ENCODE measurements at regions not wholly inside any gene's neighbourhood (a gene's known extent, or its start where the extent isn't known, plus 50 kb on each side); places are given as distances from the start of the nearest gene placed in this dataset.

DNA sequence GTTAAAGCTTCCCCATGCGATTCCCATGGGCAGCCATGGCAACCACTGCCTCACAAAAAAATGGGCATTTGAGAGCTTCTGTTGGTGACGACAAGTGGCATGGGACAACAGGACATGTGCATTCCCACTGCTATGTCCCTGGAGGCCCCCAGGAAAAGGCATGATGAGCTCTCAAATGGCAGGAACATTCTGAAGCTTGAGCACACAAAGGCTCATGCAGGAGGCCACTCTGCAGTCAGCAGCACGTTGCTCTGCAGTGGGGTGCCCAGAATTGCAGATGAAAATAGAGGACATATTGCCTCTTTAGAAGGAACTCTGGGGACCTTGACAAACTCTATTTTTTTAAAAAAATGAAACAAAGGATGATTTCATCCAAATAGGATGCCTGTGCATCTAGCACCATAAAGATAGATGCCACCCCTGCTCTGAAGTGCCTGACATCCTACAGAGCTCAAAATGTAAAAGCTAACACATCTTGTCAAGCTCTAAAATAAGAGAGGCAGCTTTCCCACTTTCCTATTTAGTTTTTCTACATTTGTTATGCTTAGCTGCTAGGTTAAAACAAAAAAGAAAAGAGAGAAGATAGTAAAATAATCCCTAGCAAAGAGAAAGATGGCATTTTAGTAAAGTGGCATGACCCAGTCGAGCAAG is 277.6 kb upstream of the ZC3H12C start:
- DNase-seq, result no peak

DNA sequence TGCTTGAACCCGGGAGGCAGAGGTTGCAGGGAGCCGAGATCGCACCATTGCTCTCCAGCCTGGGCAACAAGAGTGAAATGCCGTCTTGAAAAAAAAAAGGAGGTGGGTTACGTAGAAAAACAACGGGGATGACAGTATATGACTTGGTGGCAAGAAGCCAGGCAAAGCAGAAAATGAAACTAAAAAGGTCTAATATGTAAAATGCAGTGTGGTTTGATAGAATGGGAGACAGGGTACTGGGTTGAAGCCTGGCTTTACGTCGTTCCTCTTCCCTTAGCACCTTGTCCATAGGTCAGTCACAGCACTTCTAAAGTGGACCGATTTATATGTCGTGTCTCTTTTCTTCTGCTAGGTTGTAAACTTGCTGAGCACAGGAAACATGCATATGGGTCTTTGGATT is 274.9 kb upstream of the ZC3H12C start:
- DNase-seq, result no peak

DNA sequence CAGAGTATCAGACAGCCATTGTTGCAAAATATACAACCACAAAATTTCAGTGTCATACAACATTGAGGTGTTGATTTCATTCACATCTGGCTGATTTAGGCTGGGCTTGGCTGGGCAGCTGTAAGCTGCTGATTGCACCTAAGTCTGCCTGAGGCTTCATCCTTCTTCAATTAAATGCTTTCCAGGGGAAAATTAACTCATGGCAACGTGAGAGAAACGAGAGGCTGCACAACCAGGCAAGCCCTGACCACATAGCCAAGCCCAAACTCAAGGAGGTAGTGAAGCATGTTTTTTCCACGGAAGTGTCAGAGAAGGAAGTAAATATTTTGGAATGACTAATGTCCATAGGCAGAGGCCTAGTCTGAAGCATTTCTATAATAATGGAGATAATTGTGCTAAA is 273.8 kb upstream of the ZC3H12C start:
- no peak for DNase-seq

DNA sequence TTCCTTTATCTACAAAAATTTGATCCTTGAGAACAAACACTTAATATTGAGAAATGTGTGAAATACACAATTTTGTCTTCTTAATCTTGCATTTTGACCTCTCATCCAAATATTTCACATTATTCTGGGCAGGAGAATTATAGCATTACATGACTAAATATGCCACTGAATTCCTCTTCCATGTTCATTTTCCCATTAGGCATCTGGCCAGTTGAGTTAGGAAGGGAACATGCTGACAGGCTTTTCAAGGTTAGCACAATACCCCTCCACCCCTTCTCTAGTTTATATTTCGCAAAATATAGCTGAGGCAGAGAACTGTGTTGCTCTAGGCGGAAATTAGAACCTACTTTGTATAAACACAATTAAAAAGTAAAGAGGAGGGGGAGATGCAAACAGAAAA is 271.7 kb upstream of the ZC3H12C start:
- DNase-seq, result no peak

DNA sequence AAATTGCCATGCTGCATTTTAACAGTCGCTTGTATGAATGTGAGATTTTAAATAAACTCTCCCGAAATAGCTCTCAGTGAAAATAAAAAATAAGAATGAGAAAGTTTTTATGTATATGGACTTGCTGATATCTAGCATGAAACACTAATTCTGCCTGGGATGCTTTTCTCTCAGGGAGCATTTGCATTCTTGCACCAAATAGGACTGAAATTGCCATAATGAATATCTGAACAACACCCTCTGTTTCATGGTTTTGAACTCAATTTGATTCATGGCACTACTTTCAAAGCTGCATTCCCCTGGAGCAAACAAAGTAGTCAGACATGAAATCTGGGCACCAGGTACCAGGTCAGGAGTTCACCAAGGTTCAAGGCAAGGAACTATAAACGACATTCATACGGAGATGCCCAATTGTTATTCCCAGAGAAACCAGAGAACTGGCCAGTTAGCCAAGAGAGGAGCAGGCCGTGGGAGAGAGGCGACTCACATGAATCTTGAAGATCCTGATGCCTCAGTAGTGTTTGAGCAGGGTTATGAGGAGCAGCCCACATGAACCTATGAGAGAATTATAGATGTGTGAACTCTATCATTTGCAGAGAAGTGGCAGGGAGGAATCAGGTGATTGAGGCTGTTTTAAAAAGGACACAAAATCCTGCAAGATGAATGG is 270.6 kb upstream of the ZC3H12C start:
- DNase-seq, result no peak

DNA sequence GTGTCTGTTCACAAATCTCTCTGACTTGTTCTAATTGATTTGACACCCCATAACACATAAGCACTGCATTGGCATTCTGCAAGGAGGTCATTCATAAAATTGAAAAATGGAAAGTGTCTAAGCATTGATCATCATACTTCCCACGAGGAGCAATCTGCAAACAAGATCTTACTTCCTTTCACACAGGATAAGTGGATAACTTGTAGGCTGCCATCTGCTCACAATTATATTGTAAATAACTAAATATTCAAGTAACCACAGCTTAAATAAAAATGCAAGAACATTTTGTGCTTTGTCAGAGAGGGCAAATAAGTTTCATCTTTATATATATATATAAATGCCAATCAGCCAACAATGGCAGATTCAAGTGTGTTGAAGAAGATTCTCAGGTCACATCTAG is 264.8 kb upstream of the ZC3H12C start:
- no peak for DNase-seq

DNA sequence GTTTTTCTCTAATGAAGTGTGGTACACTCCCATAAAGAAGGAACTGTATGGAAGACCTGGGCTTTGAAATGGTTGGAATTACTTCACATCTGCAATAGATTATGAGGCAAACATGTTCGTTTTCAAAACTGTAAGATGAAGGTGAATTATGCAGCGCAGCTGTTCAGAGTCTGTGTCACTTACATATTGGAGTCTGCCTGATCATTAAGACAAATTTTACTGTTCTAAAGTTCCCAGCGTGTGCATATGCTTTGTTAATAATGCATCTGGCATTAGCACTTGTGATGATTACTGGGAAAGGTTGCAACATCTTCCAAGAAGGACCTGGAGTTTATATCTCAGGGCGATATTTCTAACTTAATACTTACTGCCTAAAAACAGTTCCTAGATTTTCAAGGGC is 255.2 kb upstream of the ZC3H12C start:
- no peak for DNase-seq

DNA sequence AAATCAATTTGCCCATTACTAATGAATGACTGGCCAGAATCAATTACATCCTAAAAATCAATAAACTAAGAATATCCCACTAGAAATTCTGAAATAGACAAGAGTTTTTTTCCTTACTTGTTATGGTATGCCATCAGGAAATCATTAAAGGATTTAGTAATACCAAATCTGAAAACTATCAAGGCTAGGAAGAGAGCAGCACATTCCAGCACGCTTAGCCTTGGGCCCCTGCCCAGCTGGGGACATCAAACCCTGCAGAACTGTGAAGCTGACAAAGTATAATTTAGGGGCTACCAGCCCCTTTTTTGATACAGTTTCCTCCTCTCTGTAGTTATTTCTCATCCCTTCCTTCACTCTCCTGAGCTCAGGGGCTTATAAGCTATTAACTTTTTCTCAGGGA is 247.8 kb upstream of the ZC3H12C start:
- no peak for DNase-seq

DNA sequence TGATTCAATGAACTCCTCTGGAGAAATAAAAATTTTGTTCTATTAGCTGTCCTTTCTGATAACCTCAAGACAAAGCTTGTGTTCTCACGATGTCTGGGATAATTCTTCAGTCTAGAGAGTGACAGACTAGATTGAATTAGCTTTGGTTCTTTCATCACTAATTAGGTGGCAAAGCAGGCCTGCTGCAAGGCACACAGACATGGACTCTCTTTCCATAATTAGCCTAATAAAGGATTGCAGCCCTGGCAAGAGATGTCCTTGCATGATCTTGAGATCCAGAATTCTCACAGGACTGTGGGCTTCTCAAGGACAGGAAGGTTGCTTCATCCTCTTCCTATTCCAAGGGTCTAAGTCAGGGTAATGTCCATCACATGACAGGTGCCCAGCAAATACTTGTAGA is 245.6 kb upstream of the ZC3H12C start:
- DNase-seq, result no peak

DNA sequence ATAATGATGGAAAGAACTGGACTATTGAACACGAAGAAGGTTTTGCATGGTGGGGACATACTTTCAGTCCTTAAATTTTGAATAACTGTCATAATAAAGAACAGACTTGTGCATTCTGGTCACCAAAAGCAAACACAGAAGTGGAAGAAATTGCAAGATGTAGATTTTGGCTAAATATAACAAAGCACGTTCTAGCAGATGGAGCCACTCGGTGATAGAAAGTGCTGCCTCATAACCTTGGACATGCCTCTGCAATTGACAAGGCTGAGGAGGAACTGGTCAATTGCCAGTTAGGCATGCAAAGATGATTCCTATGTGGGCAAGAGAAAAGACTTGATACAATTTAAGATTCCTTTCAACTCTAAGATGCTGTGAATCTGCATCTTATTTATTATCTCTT is 244.1 kb upstream of the ZC3H12C start:
- no peak for DNase-seq

DNA sequence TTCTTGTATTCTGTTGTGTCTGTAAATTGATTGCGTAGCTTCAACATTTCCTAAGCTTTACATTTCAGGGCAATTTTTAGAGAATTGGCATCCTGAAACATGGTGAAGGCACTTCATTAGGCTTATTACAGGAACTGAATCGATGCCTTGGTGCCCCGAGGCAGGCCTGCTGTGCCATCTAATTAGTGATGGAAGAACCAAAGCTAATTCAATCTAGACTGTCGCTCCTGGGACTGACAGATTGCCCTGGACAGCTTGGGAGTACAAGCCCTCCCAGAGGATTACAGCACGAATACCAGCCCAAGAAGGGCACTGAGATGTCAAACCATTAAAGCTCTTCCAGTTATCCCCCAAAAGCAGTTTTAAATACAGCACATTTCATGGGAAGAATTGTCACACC is 243.2 kb upstream of the ZC3H12C start:
- no peak for DNase-seq

DNA sequence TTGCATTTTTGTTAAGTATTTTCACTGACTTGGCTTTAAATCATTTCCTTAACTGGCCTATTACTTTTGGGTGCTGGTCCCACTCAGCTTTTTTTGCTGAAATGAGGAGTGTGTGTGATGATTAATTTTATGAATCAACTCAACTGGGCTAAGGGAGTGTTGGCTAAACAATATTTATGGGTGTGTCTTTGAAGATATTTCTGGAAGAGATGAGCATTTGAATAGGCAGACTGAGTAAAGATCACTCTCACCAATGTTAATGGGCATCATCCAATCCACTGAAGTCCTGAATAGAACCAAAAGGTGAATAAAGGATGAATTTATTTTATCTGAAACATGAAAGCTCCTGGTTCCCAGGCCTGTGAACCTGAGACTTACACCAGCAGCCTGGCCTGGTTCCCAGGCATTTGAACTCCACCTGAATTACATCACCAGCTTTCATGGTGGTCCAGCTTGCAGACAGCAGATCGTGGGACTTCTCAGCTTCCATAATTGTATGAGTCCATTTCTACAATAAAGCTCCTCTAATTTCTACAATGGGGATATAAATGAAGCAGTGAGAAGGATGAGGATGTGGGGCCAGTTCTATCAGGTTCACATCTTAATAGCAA is 241.3 kb upstream of the ZC3H12C start:
- DNase-seq, result no peak

DNA sequence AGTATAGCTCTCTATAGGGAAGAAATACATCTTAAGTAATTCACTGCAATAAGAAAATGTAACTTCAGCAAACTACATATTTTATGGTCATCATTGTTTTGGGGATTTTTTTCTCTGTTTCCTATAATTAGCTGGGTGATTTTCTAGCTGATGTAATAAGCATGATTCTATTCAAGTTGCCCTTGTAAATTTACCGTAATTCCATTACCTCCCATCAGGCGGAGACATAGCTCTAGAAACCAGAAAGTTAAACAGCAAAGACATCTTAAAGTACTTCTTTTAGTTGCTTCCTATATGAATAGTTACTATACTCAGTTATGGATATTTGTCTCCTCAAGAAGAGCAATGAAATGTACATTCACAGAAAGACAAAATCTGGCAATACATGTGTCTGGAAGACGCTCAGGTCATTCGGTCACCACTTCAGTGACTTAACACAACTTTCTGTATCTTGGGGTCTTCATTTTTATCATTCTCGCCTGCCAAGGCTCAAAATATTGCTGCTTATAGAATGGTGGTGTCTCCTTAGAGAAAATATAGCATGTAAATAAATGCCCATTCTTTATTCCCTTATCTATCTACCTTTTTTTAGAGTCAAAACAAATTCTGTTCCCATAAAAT is 239.9 kb upstream of the ZC3H12C start:
- no peak for DNase-seq

DNA sequence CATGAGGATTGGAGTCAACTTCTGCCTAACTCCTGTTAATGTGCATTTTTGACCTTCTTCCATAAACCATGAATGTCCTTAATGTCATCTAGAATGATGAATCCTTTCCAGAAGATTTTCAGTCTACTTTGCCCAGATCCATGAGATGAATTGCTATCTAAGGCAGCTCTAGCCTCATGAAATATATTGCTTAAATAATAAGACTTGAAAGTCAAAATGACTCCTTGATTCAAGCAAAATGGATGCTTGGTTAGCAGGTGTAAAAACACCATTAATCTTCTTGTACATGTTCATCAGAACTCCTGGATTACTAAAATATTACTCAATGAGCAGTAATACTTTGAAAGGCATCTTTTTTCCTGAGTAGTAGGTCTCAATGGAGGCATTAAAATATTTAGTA is 238.5 kb upstream of the ZC3H12C start:
- DNase-seq, result no peak

DNA sequence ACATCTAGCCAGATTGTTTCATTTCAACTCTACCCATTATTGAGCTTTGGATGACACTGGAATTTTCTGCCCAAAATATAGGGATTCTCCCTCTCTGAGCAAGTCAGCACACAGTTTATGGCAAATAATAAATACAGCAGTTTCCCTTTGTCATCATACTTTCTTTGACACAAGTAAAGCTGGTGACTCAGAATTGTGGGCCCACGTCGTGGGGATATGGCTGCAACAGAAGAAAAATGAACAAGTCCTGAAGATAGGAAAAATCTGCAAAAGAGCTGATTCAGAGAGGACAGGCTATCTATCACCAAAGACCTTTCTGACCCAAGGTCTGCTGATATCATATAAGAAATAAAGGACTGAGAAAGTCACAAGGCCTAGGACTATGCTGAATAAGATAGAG is 236.3 kb upstream of the ZC3H12C start:
- DNase-seq, result no peak

DNA sequence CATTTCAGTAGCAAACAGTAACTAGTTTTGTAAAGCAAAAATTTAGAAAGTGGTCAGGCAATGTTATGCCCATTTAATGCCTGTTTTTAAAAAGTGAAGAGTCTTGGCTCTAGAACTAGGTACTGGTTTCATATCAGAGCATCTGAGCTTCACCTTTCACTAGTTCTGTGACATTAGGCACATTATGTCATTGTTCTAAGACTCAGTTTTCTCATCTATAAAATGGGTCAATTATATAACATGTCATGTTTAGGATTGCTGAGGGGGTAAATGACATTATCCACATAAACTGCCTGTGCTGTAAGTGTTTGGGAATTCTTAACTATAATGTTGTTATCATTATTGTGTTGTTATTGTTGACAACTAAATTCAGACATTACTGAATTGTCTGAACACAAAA is 235.6 kb upstream of the ZC3H12C start:
- DNase-seq, result no peak

DNA sequence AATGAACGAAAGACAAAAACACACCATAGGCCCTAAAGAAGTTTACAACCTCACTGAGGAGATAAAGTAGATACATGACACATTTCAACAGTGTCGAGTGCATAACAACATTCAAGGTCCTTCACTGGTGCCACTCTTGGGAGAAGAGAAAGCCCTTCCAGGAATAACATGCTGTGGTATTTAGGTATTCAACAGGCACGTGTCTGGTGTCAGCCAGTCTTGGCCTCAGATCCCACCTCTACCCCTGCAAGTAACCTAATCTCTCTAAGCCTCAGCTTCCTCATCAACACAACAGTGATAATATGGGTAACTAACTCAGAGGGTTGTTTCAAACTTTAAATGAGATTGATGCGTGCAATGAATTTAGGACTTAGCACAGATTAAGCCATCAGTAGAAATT is 235.0 kb upstream of the ZC3H12C start:
- no peak for DNase-seq

DNA sequence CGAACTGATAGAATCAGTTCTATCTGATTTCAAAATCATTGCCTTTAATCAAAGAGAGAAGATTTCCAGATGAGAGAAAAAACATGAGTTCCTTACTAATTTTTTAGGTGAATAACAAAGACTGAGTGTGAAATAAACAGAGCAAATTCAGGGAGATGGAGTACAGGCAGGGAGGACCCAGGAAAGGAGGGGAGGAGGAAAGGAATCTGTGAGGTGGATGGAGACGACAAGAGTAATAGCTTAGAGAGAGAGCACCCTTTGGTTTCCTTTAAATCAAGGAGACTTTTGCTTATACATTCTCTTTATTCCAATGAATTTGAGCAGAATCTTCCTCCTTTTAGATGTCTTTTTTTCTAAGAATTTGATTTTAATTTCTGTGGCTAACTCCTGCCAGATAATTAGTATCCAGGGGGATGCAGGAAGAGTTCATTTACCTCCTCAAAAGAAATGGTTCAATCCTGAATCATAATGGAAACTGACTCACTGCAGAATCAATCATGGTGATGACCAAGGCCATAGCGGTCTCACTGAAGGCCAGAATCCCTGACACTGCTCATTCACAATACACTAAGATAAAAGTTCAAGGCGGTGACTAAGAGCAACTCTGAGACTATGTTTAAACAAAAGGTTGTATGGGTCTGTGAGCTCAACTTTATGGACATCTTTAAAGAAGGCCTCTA is 234.0 kb upstream of the ZC3H12C start:
- DNase-seq, result no peak

DNA sequence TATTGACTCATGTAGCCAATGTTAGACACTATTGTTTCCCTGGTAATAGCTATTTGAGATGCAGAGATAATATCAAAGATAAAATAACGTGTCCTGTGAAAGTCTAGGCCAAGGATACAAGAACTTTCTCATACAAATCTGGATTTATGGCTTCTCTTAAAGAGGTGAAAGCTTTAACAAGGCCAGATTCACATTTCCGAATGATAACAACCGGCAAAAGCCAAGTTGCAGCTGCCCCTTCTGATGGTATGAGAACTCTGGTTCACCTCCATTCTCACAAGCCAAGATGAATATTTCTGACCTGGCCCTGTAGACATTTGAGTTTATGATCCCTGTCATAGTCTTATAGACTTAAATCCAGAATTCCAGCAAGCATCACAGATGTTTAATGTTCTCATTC is 230.4 kb upstream of the ZC3H12C start:
- DNase-seq, result no peak

DNA sequence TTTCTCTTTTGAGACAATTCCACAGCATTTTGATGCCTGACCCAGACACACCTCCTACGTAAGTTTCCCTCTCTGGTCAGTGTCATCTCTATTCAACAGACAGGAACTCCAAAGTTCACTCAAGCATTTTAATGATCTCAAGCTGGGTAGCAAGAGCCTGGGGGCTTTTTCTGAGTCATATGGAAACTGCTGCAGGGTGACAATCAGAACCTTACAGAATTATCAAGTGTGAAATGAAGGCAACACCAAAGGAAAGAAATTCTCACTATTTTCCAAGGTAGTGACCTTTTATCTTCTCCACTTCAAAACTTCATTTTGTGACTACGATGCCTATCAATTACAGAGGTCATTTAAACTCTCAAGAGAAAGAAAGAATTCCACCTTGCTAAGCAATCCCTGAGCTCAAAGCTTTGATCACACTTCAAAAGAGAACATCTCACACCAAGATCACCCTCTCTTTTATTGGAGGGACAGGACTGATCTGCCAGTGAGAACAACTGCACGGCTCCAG is 229.0 kb upstream of the ZC3H12C start:
- no peak for DNase-seq

DNA sequence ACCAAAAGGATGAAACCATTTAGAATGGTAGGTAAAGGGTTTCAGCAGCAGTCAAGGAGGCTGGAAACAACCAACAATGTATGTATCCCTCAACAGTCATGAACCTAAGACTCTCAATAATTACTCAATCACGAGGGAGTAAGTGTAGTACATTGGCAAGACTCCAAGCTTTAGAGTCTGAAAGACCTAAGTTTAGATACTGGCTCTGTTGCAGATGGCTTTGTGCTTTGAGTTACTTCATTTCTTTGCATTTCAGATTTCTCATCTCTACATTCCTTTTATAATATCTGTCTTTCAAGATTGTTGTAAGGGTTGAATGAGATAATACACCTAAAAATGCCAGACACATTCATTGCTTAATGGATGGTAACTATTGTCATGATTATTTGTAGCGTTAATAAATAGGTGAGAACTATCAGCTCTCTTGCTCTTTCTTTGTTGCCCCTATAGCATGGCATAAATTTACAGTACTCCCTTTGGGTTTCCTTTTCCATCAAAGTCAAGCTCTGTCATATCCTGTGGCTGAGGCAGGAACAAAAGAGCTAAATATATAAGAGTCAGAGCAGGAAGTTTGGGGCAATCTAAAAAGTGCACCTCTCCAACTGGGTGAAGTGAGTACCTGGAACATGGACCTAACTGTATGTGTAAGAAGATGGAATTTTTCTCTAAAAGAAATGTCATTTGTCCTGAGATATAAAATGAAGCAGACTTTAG is 228.2 kb upstream of the ZC3H12C start:
- no peak for DNase-seq

DNA sequence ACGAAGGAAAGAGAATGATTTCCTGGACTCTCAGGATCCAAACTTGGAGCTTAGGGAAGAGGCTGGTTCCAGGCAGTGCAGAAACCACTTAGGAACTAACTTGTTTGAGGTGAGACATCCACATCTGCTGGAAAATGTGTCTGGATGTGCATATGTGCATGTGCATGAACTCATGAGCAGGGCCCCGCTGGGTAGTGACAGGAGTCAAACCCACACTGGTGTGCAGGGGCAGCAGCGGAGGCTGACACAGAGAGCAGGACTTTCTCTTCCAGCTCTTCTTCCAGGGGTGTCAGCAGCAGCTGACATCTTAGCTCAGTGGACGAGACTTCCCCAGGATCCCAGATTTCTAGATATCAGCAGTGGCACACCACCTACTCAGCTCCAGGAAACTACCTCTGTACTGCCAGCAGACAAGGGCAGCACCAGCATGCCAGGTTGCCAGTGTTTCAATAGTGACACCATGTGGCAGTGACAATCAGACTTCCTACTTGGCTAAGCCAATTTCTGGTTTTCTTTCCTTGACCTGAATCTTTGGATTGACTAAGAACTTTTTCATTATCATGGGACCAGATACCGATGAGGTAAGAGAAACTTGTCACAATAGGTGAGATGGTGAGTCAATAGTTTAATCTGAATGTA is 227.5 kb upstream of the ZC3H12C start:
- DNase-seq, result no peak
